Hippocampal formation (tissue), 2 donors: ENCODE measurements at regions not wholly inside any gene's neighbourhood (a gene's known extent, or its start where the extent isn't known, plus 50 kb on each side); places are given as distances from the start of the nearest gene placed in this dataset.

Source experiments
- DNase-seq, 2 donors: peaks; one replicate each; lab custom pipeline; 2025; lab: John Stamatoyannopoulos, UW

DNA sequence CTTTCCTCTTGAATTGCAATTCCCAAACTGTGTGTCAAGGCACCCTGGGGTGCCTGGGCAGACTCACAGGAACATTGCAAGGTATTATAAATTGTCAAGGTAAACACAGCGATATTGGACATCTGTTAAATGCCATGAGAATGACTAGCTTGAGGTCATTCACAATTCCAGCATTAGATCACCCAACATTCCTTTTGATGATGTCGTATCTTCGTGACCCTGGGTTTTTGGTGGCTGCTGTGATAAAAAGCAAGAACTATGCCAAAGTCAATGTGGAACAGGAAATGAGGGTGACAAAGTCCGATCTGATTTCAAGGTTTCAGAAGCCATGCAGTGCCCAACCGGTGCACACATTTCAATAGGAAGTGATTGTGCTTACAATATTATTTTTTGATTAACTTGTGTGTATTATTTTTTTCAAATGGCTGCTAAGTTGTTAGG lies 458.4 kb downstream of the MIAT start:
- DNase-seq: no peak

DNA sequence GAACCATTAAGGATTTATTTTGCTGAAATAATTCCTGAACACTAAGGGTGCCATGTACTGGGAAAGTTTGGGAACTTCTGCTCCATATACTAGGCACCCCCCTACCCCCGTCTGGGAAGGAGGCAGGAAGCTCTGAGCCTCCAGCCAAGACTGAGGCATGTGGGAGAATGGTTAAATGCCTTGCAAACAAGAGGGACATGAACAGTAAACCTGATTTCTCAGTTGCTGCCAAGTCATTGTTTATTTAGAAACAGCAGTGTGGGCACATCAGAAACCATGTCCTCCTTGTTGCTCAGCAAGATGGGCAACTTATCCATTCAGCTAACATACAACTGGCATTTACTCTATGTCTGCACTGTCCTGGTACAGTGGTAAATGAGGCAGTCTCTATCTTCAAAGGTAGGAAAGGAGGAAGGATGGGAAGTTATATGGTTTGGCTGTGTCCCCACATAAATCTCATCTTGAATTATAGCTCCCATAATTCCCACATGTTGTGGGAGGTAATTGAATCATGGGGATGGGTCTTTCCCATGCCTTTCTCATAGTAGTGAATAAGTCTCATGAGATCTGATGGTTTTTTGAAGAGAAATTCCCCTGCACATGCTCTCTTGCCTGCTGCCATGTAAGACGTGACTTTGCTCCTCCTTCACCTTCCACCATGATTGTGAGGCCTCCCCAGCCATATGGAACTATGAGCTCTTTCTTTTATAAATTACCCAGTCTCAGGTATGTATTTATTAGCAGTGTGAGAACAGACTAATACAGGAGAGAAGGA lies 459.1 kb downstream of the MIAT start:
- DNase-seq: no peak

GRCh38 chr22:27120036-27120435 lies 462.6 kb downstream of the MIAT start:
- no peak for DNase-seq

- no peak for DNase-seq
Observed at GRCh38 chr22:27122574-27122973, 465.2 kb downstream of the MIAT start.

GRCh38 chr22:27123880-27124279 lies 466.5 kb downstream of the MIAT start:
- no peak for DNase-seq

- DNase-seq: no peak
Observed at GRCh38 chr22:27124351-27124966, 467.1 kb downstream of the MIAT start.

- no peak for DNase-seq
Observed at GRCh38 chr22:27125539-27125938, 468.2 kb downstream of the MIAT start.

GRCh38 chr22:27127911-27128310 lies 470.5 kb downstream of the MIAT start:
- DNase-seq: no peak

DNA sequence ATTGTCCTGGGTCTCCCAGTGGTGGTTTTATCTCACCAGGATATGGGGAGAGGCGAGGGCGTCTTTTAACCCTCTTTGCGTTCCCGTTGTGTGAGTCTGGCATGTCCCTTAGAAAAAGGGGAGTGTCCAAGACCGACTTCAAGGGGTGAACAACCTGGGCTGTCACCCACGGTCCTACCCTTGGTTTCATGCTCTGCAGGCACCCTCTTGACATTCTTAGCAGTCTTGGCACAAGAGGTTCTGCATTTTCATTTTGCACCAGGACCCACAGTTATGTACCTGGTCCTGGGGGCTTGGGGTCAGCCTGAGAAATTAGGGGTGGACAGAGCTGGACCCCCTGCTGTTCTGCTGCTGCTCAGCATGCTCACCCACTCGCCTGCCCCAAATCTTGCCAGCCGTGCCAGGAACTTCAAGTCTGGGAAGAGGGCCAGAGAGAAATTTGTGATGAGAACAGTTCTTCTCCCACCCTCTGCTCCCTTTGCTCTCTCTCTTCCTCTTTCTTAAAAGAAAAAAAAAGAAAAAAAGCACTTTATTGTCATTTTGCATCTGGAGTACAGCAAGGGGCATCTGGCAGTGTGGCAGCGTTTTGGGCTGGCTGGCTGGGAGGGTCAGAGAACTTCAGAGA lies 471.2 kb downstream of the MIAT start:
- peak in 1 of 2 donors; percentile 25 for DNase-seq

DNA sequence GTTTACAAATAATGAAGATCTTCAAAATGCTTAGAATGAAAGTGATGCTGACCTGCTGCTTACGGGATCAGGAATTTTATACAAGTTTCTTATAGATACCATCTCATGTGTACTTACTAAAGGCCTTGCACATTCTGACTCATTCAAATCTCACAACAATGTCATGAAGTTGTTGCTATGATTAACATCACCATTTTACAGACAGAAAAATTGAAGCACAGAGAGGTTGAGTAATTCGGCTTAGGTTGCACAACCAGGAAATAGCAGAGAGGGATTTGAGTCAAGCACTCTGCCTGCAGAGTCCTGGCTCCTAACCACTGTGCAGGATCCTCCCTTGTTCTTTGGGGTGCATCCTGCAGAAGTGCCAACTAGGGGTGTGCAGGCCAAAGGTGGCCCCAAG lies 471.9 kb downstream of the MIAT start:
- DNase-seq: no peak

GRCh38 chr22:27130906-27131305 lies 473.5 kb downstream of the MIAT start:
- no peak for DNase-seq

- DNase-seq: no peak
Observed at GRCh38 chr22:27131346-27131745, 474.0 kb downstream of the MIAT start.

GRCh38 chr22:27132400-27132799 lies 475.0 kb downstream of the MIAT start:
- DNase-seq: no peak

GRCh38 chr22:27133019-27133431 lies 475.6 kb downstream of the MIAT start:
- DNase-seq: no peak

- DNase-seq: no peak
Observed at GRCh38 chr22:27133681-27134314, 476.4 kb downstream of the MIAT start.

- no peak for DNase-seq
Observed at GRCh38 chr22:27134315-27134701, 476.9 kb downstream of the MIAT start.

GRCh38 chr22:27135031-27135981 lies 477.9 kb downstream of the MIAT start:
- DNase-seq: no peak

DNA sequence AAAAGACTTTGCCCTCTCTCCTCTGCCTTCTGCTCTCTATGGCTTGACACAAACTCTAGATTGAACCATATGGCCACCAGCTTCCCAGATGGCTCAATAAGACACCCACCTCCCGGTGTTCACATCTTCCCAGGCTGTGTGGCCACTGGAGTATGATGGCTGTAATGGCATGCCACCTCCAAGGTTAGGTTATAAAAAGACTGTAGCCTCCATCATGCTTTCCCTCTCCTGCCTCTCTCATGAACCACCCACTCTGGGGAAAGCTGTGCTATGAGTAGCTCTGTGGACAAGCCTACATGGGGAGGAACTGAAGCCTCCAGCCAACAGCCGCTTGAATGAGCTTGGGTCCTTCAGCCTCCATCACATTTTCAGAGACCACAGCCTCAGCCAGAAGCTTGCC lies 479.2 kb downstream of the MIAT start:
- DNase-seq: no peak

- DNase-seq: no peak
Observed at GRCh38 chr22:27137871-27138337, 480.5 kb downstream of the MIAT start.

GRCh38 chr22:27138471-27138870 lies 481.1 kb downstream of the MIAT start:
- DNase-seq: no peak

GRCh38 chr22:27139935-27140511 lies 482.6 kb downstream of the MIAT start:
- no peak for DNase-seq
